HepG2 (cell line): ENCODE measurements at regions not wholly inside any gene's neighbourhood (a gene's known extent, or its start where the extent isn't known, plus 50 kb on each side); places are given as distances from the start of the nearest gene placed in this dataset.

Source experiments
- ATAC-seq: fragments of 200-7000 bp; cut with Tn5 transposase; 3 replicates; pipeline ENCODE4 v1.9.1; 2020; ENCODE audit warnings: mild to moderate bottlenecking, moderate library complexity
- BruUV-seq: library from RNA; stranded (reverse); fragments of 400-500 nt; replicated peaks from 2 replicates; lab custom pipeline; 2021; lab: Mats Ljungman, UMichigan
- CTCF ChIA-PET: fragments of 300-600 bp; formaldehyde crosslinking; extraction: SDS; loops from one replicate; lab custom pipeline; 2021; ENCODE audit warnings: low total read pairs, inconsistent platforms, low intra/inter-chr PET ratio; lab: Yijun Ruan, JAX
- POLR2A ChIA-PET: fragments of 350-600 bp; sonication (Branson Sonifier 250); formaldehyde crosslinking; loops from one replicate; lab custom pipeline; 2020; ENCODE audit warnings: antibody characterized with exemption, inconsistent platforms; lab: Yijun Ruan, JAX
- DNase-seq: peaks from one replicate; pipeline ENCODE4 v3.0.0-alpha.2; 2015; ENCODE audit warnings: low spot score
- FAIRE-seq: peaks from 3 replicates; lab custom pipeline; 2011; peaks lifted over from hg19 to GRCh38; lab: Jason Lieb, UNC
- H2AFZ ChIP-seq: one replicate; pipeline ENCODE4 v1.6.1; 2011; ENCODE audit warnings: low read length, inconsistent platforms
- H3K27ac ChIP-seq: fragments of 300-600 bp; 3 replicates; pipeline ENCODE4 v1.8.0; 2011; ENCODE audit warnings: mixed run types, mild to moderate bottlenecking, mixed read lengths, low read length, inconsistent platforms; ENCODE audit not compliant: insufficient read depth; ENCODE audit errors: extremely low read length
- H3K27me3 ChIP-seq, 2 experiments: fragments of 200-600 bp in 1 of 2; 2 replicates in 1 of 2; 3 replicates in 1 of 2; pipeline versions ENCODE4 v1.6.0 to v1.8.0; 2011; ENCODE audit warnings: low read length in 2 of 2, mild to moderate bottlenecking in 2 of 2, moderate library complexity in 2 of 2, inconsistent platforms in 1 of 2; ENCODE audit not compliant: insufficient read depth in 2 of 2, control insufficient read depth in 1 of 2
- H3K36me3 ChIP-seq, 2 experiments: fragments of 200-600 bp in 1 of 2; replicated peaks in 1 of 2; 2 replicates in 1 of 2; 3 replicates in 1 of 2; pipeline versions ENCODE4 v1.5.1 to v1.8.0; 2011; ENCODE audit warnings: low read length in 2 of 2, inconsistent platforms in 1 of 2; ENCODE audit not compliant: insufficient read depth in 2 of 2, control insufficient read depth in 1 of 2
- H3K4me1 ChIP-seq: 2 replicates; pipeline ENCODE4 v1.5.1; 2012; ENCODE audit warnings: low read length, inconsistent platforms; ENCODE audit not compliant: insufficient read depth
- H3K4me2 ChIP-seq: 2 replicates; pipeline ENCODE4 v1.6.0; 2011; ENCODE audit warnings: low read depth, low read length, inconsistent platforms
- H3K4me3 ChIP-seq, 3 experiments: fragments of 200-600 bp in 1 of 3; sonication (generic), shearing (Covaris generic) in 1 of 3; replicated peaks in 1 of 3; 2 replicates each; pipeline ENCODE4 v1.5.1; 2011 to 2016; ENCODE audit warnings: low read length in 3 of 3, inconsistent platforms in 2 of 3, low read depth in 2 of 3, mild to moderate bottlenecking in 2 of 3, control low read depth in 1 of 3, mixed read lengths in 1 of 3; ENCODE audit not compliant: insufficient read depth in 1 of 3
- H3K79me2 ChIP-seq: one replicate; pipeline ENCODE4 v1.6.1; 2011; ENCODE audit warnings: low read length, inconsistent platforms; ENCODE audit not compliant: insufficient read depth
- H3K9ac ChIP-seq: 2 replicates; pipeline ENCODE4 v1.6.0; 2011; ENCODE audit warnings: mild to moderate bottlenecking, low read depth, low read length, inconsistent platforms; ENCODE audit not compliant: insufficient read depth
- H3K9me3 ChIP-seq: 2 replicates; pipeline ENCODE4 v1.5.1; 2012; ENCODE audit warnings: mild to moderate bottlenecking, low read length
- H4K20me1 ChIP-seq: 2 replicates; pipeline ENCODE4 v1.6.0; 2011; ENCODE audit warnings: inconsistent platforms, mild to moderate bottlenecking, low read length, moderate library complexity; ENCODE audit not compliant: insufficient read depth
- BHLHE40 ChIP-seq: IDR thresholded peaks from 2 replicates; pipeline ENCODE4 v1.6.1; 2011; ENCODE audit warnings: low read length, improper control_type of control experiment
- KAT8 ChIP-seq: IDR thresholded peaks from 2 replicates; pipeline ENCODE4 v1.6.1; 2016; ENCODE audit warnings: missing genetic modification reagents, missing compliant biosample characterization
- MIER2 ChIP-seq: IDR thresholded peaks from 2 replicates; pipeline ENCODE4 v1.6.1; 2016; ENCODE audit warnings: missing biosample characterization, missing genetic modification reagents
- ZKSCAN5 ChIP-seq: sonication (generic); formaldehyde crosslinking; IDR thresholded peaks from 2 replicates; pipeline ENCODE4 v1.5.1; 2020; ENCODE audit warnings: mild to moderate bottlenecking, missing genetic modification reagents
- WGBS: methylation state at CpG from one replicate; pipeline ENCODE4 v1.1.6; 2017; ENCODE audit warnings: low lambda C conversion rate; 5-methylcytosine and 5-hydroxymethylcytosine counted together
- in situ Hi-C: cut with HindIII; loops from 2 replicates; pipeline ENCODE4 v1.10.0; 2017; ENCODE audit warnings: low pct_unique_long_range_greater_than_20kb; ENCODE audit not compliant: extremely low pct_ligation_motif_present
- intact Hi-C: fragments of 100-400 bp; cut with micrococcal nuclease; formaldehyde crosslinking; loops from one replicate; pipeline ENCODE4 v1.10.0; 2022; ENCODE audit not compliant: unreplicated experiment
- TF ChIP-seq, protein P1 (sequence below): sonication (generic); formaldehyde crosslinking; IDR thresholded peaks from 2 replicates; pipeline ENCODE4 v1.4.0; 2020; ENCODE audit warnings: low read depth, missing genetic modification reagents
- TF ChIP-seq, protein P2 (sequence below): sonication (generic); formaldehyde crosslinking; IDR thresholded peaks from 2 replicates; pipeline ENCODE4 v1.4.0; 2020; ENCODE audit warnings: missing genetic modification reagents

- H3K4me2 ChIP-seq, result no peak overlapping the region
- no peak overlapping the region for H3K4me3 ChIP-seq
- FAIRE-seq (no peak), ATAC-seq (no peak), DNase-seq (no peak)
- in situ Hi-C loops, result no loop called here
- intact Hi-C loops, result no loop called here
- ChIA-PET POLR2A (no interaction called here), CTCF (no interaction called here)
- no peaks in the 10 kb centered on the region for H3K79me2 ChIP-seq
- H3K4me1 ChIP-seq, result no peaks in the 10 kb centered on the region
- no peaks in the 10 kb centered on the region for H3K36me3 ChIP-seq
- TF ChIP-seq BHLHE40 (no peak), MIER2 (CRISPR knock-in tag) (no peak), KAT8 (CRISPR knock-in tag) (no peak), ZKSCAN5 (CRISPR knock-in tag) (no peak)
- TF ChIP-seq, protein P1, sequence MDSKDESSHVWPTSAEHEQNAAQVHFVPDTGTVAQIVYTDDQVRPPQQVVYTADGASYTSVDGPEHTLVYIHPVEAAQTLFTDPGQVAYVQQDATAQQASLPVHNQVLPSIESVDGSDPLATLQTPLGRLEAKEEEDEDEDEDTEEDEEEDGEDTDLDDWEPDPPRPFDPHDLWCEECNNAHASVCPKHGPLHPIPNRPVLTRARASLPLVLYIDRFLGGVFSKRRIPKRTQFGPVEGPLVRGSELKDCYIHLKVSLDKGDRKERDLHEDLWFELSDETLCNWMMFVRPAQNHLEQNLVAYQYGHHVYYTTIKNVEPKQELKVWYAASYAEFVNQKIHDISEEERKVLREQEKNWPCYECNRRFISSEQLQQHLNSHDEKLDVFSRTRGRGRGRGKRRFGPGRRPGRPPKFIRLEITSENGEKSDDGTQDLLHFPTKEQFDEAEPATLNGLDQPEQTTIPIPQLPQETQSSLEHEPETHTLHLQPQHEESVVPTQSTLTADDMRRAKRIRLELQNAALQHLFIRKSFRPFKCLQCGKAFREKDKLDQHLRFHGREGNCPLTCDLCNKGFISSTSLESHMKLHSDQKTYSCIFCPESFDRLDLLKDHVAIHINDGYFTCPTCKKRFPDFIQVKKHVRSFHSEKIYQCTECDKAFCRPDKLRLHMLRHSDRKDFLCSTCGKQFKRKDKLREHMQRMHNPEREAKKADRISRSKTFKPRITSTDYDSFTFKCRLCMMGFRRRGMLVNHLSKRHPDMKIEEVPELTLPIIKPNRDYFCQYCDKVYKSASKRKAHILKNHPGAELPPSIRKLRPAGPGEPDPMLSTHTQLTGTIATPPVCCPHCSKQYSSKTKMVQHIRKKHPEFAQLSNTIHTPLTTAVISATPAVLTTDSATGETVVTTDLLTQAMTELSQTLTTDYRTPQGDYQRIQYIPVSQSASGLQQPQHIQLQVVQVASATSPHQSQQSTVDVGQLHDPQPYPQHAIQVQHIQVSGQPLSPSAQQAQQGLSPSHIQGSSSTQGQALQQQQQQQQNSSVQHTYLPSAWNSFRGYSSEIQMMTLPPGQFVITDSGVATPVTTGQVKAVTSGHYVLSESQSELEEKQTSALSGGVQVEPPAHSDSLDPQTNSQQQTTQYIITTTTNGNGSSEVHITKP, result no peak
- TF ChIP-seq, protein P2, sequence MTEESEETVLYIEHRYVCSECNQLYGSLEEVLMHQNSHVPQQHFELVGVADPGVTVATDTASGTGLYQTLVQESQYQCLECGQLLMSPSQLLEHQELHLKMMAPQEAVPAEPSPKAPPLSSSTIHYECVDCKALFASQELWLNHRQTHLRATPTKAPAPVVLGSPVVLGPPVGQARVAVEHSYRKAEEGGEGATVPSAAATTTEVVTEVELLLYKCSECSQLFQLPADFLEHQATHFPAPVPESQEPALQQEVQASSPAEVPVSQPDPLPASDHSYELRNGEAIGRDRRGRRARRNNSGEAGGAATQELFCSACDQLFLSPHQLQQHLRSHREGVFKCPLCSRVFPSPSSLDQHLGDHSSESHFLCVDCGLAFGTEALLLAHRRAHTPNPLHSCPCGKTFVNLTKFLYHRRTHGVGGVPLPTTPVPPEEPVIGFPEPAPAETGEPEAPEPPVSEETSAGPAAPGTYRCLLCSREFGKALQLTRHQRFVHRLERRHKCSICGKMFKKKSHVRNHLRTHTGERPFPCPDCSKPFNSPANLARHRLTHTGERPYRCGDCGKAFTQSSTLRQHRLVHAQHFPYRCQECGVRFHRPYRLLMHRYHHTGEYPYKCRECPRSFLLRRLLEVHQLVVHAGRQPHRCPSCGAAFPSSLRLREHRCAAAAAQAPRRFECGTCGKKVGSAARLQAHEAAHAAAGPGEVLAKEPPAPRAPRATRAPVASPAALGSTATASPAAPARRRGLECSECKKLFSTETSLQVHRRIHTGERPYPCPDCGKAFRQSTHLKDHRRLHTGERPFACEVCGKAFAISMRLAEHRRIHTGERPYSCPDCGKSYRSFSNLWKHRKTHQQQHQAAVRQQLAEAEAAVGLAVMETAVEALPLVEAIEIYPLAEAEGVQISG (CRISPR knock-in tag), result no peak
- no peak overlapping the region for H3K9ac ChIP-seq
- H4K20me1 ChIP-seq, result no peaks in the 10 kb centered on the region
- H3K27me3 ChIP-seq, result no peaks in the 10 kb centered on the region
- H3K9me3 ChIP-seq, result no peaks in the 10 kb centered on the region
- no peak overlapping the region for H3K27ac ChIP-seq
- 4% methylated on average over 4 of the region's 4 CpGs for WGBS
- H2AFZ ChIP-seq, result no peak overlapping the region
- BruUV-seq, result no TSS peak
These were observed 239.2 kb upstream of the AKR1E2 start for GRCh38 chr10:4586776-4587175.
